ENCODE measurements at regions not wholly inside any gene's neighbourhood (a gene's known extent, or its start where the extent isn't known, plus 50 kb on each side); places are given as distances from the start of the nearest gene placed in this dataset.
"Not testable (repeated sequence)": the region's sequence is repeated elsewhere in the genome, so short reads cannot be mapped to it uniquely, and the experiment has no call there.

DNA sequence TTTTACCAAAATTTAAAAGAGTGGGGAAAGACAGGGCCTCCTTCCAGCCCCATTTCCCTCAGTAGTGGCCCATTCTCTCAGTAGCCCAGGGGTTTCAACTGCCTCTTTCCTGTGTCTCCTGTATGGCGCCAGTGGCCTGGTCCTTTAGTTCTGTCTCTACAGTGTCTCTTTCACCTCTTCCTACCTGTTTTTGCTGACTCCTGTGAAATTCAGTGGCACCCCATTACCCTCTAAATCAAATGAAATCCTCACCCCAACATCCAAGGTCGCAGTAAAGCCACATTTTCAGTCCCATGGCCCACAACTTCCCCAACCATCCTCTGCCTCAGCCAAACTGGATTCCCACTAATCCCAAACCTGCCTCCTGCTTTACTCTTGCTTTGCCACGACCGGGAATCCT, 200.7 kb downstream of the IPMK start:
- DNase-seq (ENCODE audit: low spot score), result no peak

DNA sequence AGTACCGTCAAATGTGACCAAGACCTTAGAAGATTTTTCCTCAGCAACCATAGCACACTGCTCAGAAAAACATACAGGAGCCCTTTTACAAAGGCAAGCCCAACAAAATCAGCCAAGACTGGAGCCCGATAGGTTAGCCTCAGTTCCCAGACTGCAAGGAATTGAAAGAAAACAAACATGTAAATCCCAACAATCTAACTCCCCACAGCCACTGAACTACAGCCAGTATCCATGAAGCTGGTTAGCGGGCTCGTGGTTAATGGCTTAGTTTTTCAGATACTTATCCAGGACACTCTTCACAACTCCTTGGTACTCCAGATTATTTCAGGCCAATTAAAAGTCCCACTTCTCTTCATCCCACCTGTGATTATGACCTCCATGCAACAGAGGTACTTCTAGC, 201.6 kb downstream of the IPMK start:
- DNase-seq (ENCODE audit: low spot score), result no peak

DNA sequence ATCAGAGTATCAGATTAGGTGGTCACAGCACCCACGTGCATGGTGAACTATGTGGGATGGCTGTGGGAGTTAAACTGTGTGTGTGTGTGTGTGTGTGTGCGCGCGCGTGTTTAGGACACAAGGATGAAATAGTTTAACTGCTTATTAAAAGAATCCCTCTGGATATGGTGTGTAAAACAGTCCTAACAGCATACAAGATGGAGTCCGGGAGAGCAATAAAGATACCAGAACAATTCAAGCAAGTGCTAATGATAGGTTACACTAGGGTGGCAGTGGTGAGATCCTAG, 202.2 kb downstream of the IPMK start:
- no peak for DNase-seq (ENCODE audit: low spot score)

DNA sequence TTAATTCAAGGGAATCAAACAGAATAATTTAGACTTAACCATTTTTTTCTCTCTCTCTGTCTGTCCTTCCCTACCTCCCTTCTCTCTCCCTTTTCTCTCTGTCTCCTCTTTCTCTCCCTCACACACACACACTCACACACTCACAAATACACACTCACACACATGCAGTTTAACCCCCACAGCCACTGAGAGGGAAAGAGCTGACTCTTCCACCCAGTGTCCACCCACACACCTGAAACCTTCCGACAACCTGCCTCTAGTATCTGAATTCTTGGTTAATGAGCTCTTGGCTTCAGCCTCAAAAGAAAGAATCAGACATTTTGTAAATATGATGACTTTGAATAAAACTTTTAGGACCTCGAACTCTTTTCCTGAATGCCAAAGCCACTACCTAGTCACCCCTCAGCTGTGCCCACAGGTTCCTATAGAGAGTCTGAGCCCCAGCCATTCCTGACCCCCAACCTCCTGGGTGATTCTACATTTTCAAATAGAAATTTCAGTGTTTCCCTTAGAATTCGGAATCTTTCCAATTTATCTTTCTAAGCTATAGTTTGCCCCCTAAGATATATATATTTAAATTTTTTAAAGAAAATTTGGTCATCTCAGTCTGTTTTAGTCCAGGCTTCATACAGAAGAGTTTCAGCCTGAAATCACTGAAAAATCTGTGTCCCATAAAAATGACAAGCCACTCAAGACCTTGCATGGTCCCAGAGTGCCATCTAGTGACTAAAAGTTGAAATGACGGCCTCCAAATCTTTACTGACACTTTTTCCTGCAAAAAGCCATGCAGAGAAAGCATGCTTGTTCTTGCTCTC, 202.8 kb downstream of the IPMK start:
- peak; percentile 81 for DNase-seq (ENCODE audit: low spot score)

DNA sequence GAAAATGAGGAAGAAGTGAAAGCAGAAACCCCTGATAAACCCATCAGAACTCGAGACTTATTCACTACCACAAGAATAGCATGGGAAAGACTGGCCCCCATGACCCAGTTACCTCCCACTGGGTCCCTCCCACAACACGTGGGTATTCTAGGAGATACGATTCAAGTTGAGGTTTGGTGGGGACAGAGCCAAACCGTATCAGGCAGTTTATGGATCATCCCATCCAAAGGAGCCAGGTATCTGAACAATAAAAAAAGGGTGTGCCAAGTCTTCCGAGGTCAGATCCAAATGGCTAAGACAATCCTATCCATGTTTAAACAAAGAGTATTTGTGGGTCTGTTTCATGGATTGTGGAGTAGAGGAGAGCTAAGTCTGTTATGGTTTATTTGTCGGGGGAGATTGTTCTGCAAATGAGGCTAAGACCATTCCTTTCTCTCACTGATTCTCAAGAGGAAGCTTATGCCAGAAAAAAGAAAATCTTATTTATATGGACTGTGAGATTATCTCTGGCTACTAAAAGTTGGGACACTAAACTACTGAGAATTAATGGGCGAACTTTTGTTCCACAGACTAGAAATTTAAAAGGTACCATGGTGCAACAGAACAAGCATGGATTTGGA, 203.7 kb downstream of the IPMK start:
- DNase-seq (ENCODE audit: low spot score), result no peak

DNA sequence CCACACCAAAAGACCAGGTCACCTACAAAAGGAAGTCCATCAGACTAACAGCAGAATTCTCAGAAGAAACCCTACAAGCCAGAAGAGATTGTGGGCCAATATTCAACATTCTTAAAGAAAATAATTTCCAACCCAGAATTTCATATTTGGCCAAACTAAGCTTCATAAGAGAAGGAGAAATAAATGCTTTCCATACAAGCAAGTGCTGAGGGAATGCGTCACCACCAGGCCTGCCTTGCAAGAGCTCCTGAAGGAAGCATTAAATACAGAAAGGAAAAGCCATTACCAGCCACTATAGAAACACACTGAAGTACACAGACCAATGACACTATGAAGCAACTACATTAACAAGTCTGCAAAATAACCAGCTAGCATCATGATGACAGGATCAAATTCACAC, 209.0 kb downstream of the IPMK start:
- DNase-seq (ENCODE audit: low spot score), result not testable (repeated sequence)

DNA sequence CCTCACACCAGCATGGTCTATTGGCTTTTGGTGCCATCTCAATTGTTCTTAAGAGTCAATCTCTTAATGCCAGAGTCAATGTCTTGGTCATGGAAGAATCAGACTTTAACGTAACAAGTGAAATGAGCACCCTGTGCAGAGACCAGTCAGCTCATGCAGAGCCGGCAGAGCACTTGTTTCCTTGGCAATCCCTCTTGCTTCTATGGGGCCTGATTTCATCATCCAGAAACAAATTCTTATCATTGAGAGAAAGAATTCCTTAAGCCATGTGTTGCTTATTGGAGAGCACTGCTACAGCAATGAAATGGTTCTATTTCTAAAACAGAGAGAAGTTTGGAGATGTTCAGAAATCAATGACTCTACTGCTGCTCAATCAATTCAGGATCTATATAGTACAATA, 212.8 kb downstream of the IPMK start:
- DNase-seq (ENCODE audit: low spot score), result no peak

DNA sequence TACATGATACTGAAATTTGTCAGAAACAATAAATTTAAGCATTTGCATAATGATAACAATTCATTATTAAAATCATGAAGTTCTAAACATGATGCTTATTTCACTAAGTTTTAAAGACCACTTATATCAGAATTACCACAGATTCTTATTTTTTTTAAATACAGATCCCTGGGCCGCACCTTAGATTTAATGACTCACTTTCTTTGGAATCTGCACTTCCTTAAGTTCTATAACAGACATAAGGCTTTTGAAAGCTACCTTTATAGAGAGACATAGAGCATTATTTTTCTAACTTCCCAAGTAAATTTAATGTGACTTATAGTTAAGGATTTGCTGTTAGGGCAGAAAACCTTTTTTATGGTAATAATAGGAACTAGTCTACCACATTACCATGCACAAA, 214.9 kb downstream of the IPMK start:
- no peak for DNase-seq (ENCODE audit: low spot score)

DNA sequence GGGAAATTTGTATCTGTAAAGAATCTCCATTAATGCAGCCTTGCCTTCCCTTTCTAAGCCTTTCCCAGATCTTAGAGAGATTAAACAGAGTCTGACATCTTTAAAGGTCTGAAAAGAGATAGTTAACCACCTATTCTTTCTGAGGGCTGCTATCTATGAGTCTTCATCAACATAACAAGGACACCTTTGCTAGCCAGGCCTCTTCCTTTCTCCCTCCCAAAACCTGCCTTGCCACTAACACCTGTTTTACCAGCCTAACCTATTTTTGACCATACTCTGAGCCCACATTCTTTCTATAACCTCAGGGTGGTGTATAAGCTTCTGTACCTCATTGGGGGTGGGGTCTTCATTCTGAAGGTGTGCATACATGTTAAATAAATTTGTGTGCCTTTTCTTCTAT, 217.1 kb downstream of the IPMK start:
- DNase-seq (ENCODE audit: low spot score), result no peak

DNA sequence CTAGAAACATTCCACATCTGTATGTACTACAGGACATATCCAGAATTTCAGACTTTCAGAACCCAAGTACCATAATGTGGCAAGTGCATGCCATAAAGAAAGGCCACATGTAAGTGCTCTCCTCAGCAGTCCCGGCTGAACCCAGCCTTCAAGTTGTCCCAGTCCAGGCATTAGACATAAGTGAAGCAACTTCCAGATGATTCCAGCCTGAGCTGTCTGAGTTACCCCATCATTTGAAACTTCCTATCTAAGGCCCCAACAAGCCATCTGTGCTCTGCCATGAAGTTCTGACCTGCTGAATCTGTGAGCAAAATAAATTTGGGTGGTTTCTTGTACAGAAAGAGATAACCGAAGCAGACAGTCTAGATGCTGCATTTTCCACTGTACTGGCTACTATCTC, 218.8 kb downstream of the IPMK start:
- DNase-seq (ENCODE audit: low spot score), result no peak

DNA sequence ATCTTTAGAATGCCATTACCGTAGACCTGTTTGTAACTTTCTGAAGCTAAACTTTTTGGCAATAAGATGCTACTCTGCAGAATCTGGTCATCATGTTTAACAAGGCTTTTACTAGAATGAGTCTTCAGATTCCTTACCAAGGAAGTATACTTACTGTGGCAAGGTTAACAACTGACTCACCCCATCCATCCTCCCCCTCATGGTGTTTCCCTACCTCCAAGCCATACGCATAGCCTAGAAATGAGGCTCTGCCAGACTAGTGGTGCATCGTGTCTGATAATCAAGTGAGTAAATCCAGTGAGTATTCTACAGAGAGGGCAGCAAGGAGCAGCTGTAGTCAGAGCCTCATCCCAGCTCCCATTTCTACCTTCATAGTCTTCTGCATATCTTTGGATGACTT, 223.6 kb downstream of the IPMK start:
- no peak for DNase-seq (ENCODE audit: low spot score)

DNA sequence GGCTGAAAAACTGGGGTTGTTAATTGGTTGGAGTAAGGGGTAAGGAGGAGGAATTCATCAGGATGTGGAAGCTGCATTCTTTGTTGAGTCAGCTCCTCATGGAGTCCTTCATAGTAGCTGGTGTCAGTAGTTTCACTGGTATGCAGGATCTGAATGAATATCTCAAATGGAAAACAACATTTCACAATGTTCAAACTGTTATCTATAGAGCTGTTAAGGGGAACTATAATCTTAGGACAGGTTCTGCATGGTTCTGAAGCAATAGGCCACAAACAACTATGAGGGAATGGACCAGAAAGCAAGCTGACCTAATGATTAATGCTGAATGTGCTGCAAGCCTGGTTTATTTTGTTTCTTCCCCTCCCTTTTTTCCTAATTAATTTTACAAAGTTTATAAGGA, 225.8 kb downstream of the IPMK start:
- DNase-seq (ENCODE audit: low spot score), result no peak

DNA sequence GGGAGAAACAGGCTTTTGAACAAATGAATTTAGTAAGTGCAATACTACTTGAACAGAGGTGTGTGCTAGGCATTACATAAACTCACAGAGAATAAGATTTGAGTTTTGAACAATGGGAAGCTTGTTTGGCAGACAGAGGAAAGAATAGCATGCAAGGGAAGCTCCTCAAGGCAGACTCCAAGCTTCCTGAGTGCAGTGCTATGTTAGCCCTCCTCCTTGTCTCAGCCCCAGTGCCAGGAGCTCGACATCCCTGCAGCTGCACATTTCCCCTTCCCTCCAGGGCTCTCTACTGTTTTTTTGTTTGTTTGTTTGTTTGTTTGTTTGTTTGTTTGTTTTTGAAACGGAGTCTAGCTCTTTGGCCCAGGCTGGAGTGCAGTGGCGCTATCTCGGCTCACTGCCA, 237.5 kb downstream of the IPMK start:
- no peak for DNase-seq (ENCODE audit: low spot score)

DNA sequence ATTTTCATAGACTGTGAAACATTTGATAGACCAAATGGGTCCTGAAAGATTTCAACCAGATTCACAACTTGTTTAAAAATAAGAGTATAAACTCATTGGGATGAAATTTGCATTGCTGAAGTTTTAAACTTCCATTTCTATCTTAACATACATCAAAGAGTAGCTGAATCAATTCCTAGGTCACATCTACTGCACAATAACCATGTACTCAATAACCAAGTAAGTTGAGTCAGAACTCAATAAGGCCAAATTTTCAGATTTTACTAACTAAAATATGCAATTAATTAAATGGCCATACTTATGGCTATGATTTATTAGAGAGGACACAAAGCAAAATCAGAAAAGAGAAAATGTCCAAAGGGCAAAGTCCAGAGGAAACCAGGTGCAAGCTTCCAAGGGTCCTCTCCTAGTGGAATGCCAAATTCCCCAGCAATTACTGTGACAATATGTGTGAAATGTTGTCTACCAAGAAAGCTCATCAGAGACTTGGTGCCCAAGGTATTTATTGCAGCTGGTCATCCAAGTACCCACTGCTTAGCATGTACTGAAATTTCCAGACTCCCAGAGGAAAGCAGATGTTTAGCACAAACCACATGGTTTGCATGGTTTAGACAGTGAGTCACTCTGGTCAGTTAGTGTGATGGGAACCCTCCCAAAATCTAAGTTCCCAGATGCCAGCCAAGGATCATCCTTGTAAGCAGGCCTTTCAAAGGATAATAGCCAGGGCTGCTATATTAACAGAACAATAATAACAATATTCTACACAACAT, 238.9 kb downstream of the IPMK start:
- no peak for DNase-seq (ENCODE audit: low spot score)

DNA sequence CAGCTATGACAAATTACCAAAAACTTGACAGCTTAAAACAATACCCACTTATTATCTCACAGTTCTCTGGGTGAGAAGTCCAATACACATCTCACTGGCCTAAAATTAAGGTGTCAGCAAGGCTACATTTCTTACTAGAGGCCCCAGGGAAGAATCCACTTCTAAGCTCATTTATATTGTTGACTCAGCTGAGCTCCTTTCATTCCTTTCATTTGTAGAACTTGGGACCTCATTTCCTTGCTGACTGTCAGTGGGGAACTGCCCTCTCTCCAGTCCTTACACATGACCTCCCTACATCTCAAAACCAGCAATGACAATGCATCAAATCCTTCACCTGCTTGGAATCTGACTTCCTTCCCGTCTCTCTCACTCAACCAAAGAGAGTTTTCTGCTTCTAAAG, 240.3 kb downstream of the IPMK start:
- DNase-seq (ENCODE audit: low spot score), result no peak

DNA sequence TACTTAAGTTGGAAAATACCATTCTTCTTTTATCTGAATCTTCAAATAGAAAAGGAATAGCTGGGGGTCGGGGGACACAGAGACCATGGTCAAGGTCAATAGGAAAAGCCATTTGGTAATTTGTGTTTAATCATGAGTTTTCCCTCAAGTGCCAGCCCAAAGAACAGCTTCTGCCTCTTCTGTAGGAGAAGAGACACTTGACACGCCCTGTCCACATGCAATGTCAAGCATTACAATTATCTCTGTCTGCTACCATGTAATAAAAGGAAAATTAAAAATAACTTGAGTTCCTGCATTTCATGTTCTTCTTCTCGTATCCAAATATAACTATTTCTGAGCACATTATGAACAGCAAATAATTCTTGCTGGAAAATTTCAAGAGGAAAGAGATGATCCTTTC, 241.7 kb downstream of the IPMK start:
- DNase-seq (ENCODE audit: low spot score), result no peak

DNA sequence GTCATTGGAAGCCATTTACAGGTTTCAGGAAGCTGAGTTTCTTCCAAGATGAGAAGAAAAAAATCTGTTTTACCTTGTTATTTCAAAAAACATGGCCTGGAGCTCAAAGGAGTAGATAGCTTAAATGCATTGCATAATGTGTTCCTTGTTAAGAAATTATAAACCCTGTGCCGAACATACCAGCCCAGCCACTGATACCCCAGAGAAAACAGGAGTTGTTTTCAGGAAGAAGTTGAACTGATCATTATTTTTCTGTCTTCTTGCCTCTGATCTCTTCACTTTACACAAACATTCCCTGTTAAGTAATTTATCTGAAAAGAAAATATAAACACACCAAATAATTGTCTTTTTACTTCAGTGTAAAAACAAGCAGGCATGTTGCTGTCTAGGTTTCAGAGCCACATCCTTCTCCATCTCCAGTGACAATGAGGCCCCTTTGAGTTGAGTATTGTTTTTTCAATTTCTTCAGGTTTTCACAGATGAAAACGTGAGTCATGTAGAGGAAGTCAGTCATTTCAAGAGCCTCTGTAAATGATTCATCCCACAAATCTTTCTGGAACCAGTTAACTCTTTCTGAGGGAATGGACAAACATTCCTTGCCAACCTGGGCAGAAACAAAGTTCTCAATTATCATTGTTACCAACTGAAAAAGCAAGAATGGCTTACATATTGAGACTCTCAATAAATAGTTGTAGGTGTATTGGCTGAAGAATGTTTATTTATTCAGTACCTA, 244.2 kb downstream of the IPMK start:
- no peak for DNase-seq (ENCODE audit: low spot score)

DNA sequence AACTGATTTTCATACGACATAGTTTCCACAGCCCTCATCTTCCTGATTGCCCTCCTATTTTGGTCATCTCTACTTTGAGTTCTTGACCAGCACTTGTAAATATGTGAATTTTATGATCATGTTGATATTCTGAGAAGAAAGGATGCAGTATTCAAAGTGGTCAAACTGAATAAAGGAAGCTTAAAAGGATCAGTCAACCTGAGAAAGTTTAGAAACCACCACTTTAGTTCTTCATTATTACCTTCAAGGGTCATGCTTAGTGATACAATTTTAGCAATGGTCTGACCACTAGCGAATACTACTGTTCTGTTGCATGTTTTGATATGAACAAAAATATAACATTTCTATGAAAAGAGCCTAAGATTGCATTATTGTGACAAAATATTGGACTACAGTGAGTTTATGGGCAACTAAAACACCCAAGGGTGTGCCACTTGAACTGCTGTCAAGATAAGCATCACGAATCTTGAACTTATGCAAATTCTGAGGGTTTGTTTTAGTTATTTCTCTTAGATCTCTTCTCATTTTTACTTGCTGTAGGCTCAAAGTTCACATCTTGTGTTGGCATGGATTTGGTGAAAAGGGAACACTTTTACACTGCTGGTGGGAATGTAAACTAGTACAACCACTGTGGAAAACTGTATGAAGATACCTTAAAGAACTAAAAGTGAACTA, 247.7 kb downstream of the IPMK start:
- DNase-seq (ENCODE audit: low spot score), result no peak

DNA sequence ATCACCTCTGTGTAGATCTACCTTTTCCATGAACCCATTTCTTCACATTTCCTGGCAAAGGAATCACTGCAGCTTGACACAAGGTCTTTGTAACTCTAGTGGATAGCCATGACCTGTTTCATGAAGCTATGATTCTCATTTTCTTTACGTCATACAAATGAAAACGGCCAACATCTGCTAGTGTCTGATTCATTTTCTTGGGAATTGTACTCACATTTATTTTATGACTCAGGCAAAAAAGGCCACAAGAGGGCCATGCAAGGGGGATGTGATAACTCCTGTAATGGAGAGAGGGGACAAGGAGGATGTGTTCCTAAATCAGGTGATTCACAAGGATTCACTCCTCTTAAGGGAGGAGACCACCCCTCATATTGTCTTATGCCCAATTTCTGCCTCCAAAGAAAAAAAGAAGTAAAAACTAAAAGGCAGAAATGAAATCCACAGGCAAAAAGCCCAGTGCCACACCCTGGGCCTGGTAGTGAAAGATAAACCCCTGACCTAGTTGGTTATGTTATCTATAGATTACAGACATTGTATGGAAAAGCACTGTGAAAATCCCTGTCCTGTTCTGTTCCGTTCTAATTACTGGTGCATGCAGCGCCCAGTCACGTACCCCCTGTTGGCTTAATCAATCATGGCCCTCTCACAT, 249.9 kb downstream of the IPMK start:
- DNase-seq (ENCODE audit: low spot score), result no peak

DNA sequence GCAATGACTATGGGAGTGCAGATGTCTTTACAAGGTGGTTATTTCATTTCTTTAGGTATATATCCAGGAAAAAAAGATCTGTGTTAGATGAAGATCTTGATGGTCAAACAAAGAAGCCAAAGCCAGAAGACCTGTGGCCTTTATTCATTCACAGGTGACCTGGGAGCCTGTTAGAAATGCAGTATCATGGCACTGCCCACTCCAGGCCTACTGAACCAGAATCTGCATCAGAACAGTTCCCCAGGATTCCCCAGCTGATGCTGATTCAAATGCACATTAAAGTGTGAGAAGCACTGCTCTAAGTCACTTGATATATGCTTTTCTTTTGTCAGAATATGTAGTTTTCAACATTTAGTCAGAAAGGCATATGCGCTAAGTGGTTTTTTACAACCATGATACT, 251.1 kb downstream of the IPMK start:
- no peak for DNase-seq (ENCODE audit: low spot score)

DNA sequence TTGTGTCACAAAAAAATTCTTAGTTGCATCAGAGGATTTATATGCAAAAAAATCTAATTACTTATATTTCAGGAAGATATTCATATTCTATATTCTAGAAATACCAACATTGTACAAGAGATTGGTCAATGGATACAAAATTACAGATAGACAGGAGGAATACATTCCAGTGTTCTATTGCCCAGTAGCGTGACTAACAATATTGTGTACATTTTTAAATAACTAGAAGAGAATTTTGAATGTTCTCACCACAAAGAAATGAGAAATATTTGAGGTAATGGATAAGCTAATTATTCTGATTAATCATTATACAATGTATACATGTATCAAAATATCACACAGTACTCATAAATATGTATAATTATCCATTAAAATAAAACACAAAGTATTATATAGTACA, 253.3 kb downstream of the IPMK start:
- no peak for DNase-seq (ENCODE audit: low spot score)

DNA sequence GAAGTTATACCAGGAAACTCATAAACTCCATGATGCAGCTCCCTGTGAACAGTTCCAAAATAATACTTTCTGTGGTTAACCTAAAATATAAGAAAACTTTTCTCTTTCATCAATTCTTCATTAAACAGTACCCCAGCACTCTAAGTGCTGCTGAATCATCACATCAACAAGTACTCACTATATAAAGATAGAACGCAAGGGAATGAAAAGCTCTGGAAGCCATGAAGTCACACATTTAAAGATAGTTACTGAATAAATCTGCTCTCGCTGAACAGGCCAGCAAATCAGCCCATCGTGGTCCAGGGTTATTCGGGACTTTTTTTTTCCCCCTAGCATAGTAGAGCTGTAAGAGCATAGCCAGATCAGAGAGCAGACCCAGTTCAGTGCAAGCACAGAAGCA, 254.3 kb downstream of the IPMK start:
- no peak for DNase-seq (ENCODE audit: low spot score)
